ENCODE measurements at regions not wholly inside any gene's neighbourhood (a gene's known extent, or its start where the extent isn't known, plus 50 kb on each side); places are given as distances from the start of the nearest gene placed in this dataset.

GRCh38 chr17:71677439-71677838, 443.4 kb upstream of the SOX9 start:
- 50% methylated on average over 4 of the region's 4 CpGs for WGBS (ENCODE audit: missing lambda C conversion rate)
- Histone ChIP-seq H3K9me3 (no peaks in the 10 kb centered on the region), H3K4me2 (no peak overlapping the region), H3K4me3 (no peak overlapping the region), H3K27ac (no peak overlapping the region), H3K4me1 (no peaks in the 10 kb centered on the region)
- no peak for FAIRE-seq
- TF ChIP-seq RNF2 (IDR thresholded peaks at IDR 0.05; ENCODE audit: borderline replicate concordance, low read depth) (no peak), KDM5A (IDR thresholded peaks at IDR 0.05) (no peak), HMGXB4 (CRISPR knock-in tag; IDR thresholded peaks at IDR 0.05; ENCODE audit: borderline replicate concordance) (no peak), CBX2 (IDR thresholded peaks at IDR 0.05; ENCODE audit: borderline replicate concordance, low read depth) (no peak), CEBPB (IDR thresholded peaks at IDR 0.05) (no peak), MAZ (IDR thresholded peaks at IDR 0.05; ENCODE audit: borderline replicate concordance, low read depth, low read length) (no peak), ZSCAN20 (CRISPR knock-in tag; IDR thresholded peaks at IDR 0.05) (no peak), JUNB (IDR thresholded peaks at IDR 0.05) (no peak)
- no peak for ATAC-seq
- POLR2A ChIA-PET, result no interaction called here
- DNase-seq (ENCODE audit: low read depth in 1 of 2, low spot score in 1 of 2), result no peak
- CTCF ChIA-PET, result no interaction called here

GRCh38 chr17:71679832-71680231, 441.0 kb upstream of the SOX9 start:
- no peaks in the 10 kb centered on the region for H3K9me3 ChIP-seq
- H3K27ac ChIP-seq, result no peak overlapping the region
- H3K4me2 ChIP-seq, result no peak overlapping the region
- ChIA-PET POLR2A (no interaction called here), CTCF (no interaction called here)
- no peak for TF ChIP-seq HOXB13 (CRISPR knock-in tag; IDR thresholded peaks at IDR 0.05; ENCODE audit: low read depth)
- TF ChIP-seq ZC3H11A (IDR thresholded peaks at IDR 0.05), result no peak
- no peak for TF ChIP-seq REST (IDR thresholded peaks at IDR 0.05)
- TF ChIP-seq FOSB (CRISPR knock-in tag; IDR thresholded peaks at IDR 0.05), result no peak
- FAIRE-seq (peak; percentile 39), ATAC-seq (no peak), DNase-seq (ENCODE audit: low read depth in 1 of 2, low spot score in 1 of 2) (no peak)
- no peaks in the 10 kb centered on the region for H3K4me1 ChIP-seq
- no peak overlapping the region for H3K4me3 ChIP-seq
- 14% methylated on average over 2 of the region's 2 CpGs for WGBS (ENCODE audit: missing lambda C conversion rate)

GRCh38 chr17:71681427-71682173, 439.2 kb upstream of the SOX9 start:
- FAIRE-seq (no peak), ATAC-seq (no peak), DNase-seq (ENCODE audit: low read depth in 1 of 2, low spot score in 1 of 2) (no peak)
- ChIA-PET CTCF (no interaction called here), POLR2A (no interaction called here)
- H3K4me3 ChIP-seq, result no peak overlapping the region
- H3K27ac ChIP-seq, result no peak overlapping the region
- no peaks in the 10 kb centered on the region for H3K4me1 ChIP-seq
- no peak overlapping the region for H3K4me2 ChIP-seq
- WGBS (ENCODE audit: missing lambda C conversion rate), result 25% methylated on average over 4 of the region's 4 CpGs
- TF ChIP-seq SMC3 (IDR thresholded peaks at IDR 0.05), result no peak
- no peak for TF ChIP-seq MAX (IDR thresholded peaks at IDR 0.05)
- no peak for TF ChIP-seq ELK1 (IDR thresholded peaks at IDR 0.05; ENCODE audit: low read depth, low read length)
- no peak for TF ChIP-seq EHF (CRISPR knock-in tag; IDR thresholded peaks at IDR 0.05)
- TF ChIP-seq FOSB (CRISPR knock-in tag; IDR thresholded peaks at IDR 0.05), result no peak
- TF ChIP-seq HOXB13 (CRISPR knock-in tag; IDR thresholded peaks at IDR 0.05; ENCODE audit: low read depth), result no peak
- no peak for TF ChIP-seq PBX3 (IDR thresholded peaks at IDR 0.05)
- TF ChIP-seq POLR2A (IDR thresholded peaks at IDR 0.05; ENCODE audit: low read length), result no peak
- no peak for TF ChIP-seq KDM5A (IDR thresholded peaks at IDR 0.05)
- TF ChIP-seq REST (IDR thresholded peaks at IDR 0.05), result no peak
- TF ChIP-seq ZSCAN20 (CRISPR knock-in tag; IDR thresholded peaks at IDR 0.05), result no peak
- TF ChIP-seq HEYL (CRISPR knock-in tag; IDR thresholded peaks at IDR 0.05), result no peak
- TF ChIP-seq HDAC2 (IDR thresholded peaks at IDR 0.05), result no peak
- no peak for TF ChIP-seq CBX2 (IDR thresholded peaks at IDR 0.05; ENCODE audit: borderline replicate concordance, low read depth)
- no peak for TF ChIP-seq JUNB (IDR thresholded peaks at IDR 0.05)
- H3K9me3 ChIP-seq, result no peaks in the 10 kb centered on the region
